HG03442 (cell line): ENCODE measurements at regions not wholly inside any gene's neighbourhood (a gene's known extent, or its start where the extent isn't known, plus 50 kb on each side); places are given as distances from the start of the nearest gene placed in this dataset.

Experiments used
- ATAC-seq: cut with Tn5 transposase; IDR thresholded peaks from one replicate; pipeline ENCODE4 v1.9.1; 2021; ENCODE audit warnings: mild to moderate bottlenecking, moderate library complexity; ENCODE audit not compliant: unreplicated experiment

GRCh38 chr5:165209101-165209727 is 1703.8 kb downstream of the MAT2B start:
- no peak for ATAC-seq

- no peak for ATAC-seq
Observed at GRCh38 chr5:165224366-165225045, 1719.1 kb downstream of the MAT2B start.

DNA sequence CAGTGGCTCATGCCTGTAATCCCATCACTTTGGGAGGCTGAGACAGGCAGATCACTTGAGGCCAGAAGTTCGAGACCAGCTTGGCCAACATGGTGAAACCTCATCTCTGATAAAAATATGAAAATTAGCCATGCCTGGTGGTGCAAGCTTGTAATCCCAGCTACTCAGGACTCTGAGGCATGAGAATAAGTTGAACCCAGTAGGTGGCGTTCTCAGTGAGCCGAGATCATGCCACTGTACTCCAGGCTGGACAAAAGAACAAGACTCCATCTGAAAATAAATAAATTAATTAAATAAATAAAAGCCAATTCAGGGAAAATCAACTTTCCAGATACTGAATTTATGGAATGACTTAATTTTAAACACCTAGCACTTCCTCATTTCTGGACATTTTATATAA is 1722.1 kb downstream of the MAT2B start:
- no peak for ATAC-seq

- no peak for ATAC-seq
Observed at GRCh38 chr5:165228184-165228583, 1722.8 kb downstream of the MAT2B start.

DNA sequence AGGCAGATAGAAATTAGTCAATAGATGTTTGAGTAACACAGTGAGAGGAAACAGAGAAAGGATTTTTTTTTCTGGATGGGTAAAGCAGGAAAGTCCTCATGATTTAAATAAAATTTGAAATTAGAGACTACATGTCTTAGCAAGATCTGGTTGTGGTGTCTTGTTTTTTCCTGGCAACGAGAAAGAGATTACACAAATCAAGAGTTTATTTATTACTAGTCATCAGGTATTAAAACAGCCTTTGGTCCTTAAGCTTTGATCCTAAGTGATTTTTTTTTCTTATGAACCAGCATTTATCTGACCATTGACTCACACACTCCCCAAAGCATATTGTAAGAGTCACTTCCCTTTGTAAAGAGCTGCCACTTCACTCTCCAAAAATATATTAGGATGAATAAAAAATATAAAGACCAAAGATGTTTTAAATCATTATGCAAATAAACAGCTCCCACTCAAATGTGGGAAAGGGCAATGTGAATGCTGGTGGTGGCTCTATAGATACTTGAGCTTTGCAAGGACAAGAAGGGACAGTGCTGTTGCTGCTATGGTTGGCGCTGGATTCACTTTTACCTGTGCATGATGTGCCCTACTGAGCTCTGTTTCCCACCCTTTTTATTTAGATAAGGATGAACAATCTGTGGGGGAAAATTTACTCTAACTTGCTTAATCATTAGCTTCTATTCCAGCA is 1726.5 kb downstream of the MAT2B start:
- no peak for ATAC-seq

DNA sequence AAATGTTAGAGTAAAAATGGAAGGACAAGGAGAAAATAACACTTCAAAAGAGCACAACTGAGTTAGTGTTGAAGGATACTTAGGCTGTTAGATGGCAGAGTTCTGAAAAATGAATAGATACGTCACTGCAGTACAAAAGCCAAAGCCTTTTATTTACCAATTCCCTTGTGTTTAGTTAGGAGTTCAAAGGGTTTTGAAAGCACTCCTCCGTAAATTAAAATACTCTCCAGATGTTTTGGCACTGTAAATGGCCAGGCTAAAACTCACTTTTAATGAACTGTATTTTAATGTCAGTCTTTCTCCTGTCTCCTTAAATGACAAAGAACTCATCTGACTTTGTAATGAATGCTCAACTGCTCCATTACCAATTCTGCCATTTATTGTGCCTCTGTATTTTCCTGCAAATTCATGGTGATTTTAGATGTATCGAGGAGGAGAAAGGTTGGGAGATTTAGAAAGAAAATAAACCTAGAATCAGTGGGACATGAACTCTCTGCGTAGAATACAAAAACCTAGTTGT is 1727.2 kb downstream of the MAT2B start:
- no peak for ATAC-seq

GRCh38 chr5:165241811-165242210 is 1736.4 kb downstream of the MAT2B start:
- ATAC-seq, result no peak

DNA sequence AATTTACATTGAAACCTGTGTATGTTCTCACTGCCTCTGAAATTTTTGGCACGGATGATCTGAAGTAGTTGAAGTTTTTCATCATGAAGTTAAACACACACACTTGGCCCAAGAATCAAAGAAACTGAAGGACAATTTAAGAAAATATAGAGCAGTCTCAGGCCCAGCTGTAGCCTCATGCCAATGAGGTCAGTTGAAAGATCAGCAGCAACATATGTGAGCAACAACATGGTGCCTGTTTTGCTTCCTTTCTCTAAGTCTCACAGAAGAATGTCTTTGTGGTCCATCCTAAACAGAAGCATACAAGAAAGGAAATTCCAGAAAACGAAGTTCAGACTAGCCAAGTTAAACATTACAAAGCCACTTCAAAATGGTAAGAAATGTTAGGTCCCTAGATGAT is 1737.2 kb downstream of the MAT2B start:
- no peak for ATAC-seq

DNA sequence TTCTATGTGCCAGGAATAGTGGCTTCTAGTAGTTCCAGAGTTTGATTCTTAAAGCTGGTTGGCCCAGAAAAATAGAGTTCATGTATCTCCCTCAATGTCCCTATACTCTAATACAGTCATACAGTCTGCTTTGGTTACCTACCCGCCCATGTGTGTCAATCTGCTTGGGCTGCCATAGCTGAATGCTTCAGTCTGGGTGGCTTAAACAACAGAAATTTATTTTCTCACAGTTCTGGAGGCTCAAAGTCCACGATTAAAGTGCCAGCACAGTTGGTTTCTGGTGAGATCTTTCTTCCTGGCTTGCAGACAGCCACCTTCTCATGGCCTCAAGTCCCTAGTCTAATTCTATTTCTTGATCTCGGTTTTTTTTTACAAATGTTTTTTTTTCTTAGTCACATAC is 1739.0 kb downstream of the MAT2B start:
- ATAC-seq, result no peak

DNA sequence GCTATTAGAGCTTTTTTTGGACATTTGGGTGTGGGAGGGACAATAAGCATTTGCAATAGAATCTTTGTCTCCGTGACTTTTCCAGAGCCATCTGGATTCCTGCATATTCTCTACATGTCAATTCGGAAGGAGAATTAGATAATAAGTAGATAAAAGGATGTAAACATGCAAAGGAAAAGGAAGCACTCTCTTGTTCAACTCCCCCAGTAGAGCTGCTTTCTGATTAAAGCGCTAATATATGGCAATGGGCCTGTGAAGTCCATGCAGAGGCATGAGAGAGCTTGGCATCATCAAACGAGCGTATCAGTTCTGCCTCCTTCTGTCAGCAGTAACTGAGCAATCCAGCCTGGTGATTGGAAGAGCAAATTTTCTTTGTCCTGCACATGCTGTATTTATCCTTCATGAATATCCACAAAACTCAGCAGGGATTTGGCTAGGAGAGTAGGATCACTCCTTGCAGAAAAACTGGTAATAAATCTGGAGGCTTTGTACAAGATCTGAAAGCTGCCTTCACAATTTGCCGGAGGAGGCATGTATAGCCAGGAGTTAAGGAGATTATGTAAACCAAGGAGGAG is 1752.9 kb downstream of the MAT2B start:
- no peak for ATAC-seq

- no peak for ATAC-seq
Observed at GRCh38 chr5:165260426-165260825, 1755.0 kb downstream of the MAT2B start.

- no peak for ATAC-seq
Observed at GRCh38 chr5:165263536-165263935, 1758.1 kb downstream of the MAT2B start.

DNA sequence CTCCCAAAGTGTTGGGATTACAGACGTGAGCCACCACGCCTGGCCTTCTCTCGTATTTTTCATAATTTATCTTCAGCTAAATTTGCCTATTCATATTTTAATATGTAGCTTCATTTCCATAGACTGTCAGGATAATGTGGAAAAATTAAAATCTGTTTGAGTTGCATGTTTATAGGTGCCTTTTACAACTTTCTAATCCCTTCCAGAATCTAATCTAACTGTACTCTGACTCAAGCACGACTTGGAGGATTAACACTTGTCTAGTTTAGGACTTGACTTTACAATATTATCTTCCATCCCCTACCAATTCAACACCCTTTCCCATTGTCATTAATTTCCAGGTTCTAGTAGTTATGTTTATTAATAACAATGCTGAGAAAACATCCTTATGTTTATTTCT is 1761.5 kb downstream of the MAT2B start:
- no peak for ATAC-seq

- no peak for ATAC-seq
Observed at GRCh38 chr5:165272436-165272835, 1767.0 kb downstream of the MAT2B start.

- no peak for ATAC-seq
Observed at GRCh38 chr5:165277661-165278060, 1772.2 kb downstream of the MAT2B start.

GRCh38 chr5:165282491-165282890 is 1777.1 kb downstream of the MAT2B start:
- ATAC-seq, result no peak

DNA sequence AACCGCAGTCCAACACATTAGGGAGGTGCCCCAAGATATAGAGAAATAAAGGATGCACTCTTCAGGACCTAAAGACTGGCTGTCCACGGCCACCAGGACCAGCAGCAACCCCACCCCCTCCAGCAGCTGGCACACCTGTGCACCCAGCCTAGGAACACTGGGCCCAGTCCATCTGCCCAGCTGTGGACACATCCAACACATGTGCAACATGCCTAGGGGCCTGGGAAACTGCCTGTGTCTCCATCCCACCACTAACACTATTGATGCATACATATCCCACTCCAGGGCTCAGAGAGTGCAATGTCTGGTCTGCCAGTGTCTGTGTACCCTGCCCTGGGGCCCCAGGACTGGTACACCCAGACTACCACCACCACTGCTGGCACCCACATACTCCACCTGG is 1781.3 kb downstream of the MAT2B start:
- ATAC-seq, result no peak

- no peak for ATAC-seq
Observed at GRCh38 chr5:165290535-165290934, 1785.1 kb downstream of the MAT2B start.

DNA sequence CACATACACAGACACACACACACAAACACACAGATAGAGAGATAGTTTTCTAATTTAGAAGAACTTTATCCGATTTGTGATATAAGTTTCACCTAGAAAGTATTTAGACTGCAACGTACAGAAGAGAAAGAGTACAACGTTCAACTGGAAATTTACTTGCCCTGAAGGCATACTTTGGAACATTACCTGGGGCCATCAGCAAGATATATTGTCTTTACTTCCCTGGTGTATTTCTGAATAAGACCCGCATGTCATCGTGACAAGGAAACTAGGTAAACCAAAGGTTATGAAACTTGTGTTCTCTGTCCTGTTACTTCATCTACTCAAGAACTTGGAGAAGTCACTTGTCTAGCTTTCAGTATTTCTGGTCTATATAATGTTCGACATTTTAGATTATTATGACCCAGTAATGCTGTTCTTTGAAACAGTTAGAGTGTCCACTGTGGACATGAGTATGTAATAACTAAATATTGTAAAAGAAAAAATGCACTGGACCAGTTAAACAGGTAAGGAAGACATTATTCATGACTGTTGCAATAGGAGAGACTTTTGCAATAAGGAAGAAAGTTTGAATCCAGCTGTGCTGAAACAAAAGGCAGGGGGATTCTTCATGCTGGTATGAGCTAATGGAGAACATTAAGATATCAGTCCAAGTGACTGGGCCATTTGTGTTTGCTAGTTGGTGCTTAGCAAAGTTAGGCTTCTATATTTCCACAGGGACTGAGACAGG is 1791.1 kb downstream of the MAT2B start:
- ATAC-seq, result no peak

DNA sequence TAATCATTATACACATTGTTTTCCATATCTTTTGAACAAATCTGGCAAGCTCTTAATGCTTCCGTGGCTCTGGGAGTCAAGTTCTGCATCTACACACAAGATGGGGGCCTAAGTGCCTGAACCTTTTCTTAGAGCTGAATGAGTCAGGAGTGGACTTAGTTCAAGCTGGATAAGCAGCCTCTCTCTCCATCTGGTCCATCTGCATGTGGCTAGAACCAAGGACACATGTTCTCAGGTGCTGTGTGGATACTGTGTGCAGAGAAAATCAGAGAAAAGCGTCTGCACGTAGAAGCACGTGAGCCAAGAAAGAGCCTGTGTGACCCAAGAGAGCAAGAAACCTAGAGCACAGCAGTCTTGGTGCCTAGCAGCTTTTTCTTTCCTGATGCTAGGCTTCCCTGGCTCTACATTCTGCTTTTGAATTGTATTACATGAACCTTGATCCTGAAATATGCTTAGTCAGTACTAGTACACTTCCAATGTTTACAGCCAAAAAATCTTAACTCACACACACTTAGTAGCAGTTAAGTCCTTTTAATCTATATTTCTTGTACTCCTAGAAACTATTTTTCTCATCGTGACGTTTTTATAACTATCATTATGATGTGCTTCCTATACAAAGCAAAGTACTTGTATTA is 1798.9 kb downstream of the MAT2B start:
- ATAC-seq, result no peak

- ATAC-seq, result no peak
Observed at GRCh38 chr5:165305596-165305995, 1800.2 kb downstream of the MAT2B start.
